Glomerular visceral epithelial cell (primary cell): ENCODE measurements at regions not wholly inside any gene's neighbourhood (a gene's known extent, or its start where the extent isn't known, plus 50 kb on each side); places are given as distances from the start of the nearest gene placed in this dataset.

ENCODE experiments used
- DNase-seq: peaks from one replicate; pipeline ENCODE4 v3.0.0-alpha.2; 2016; ENCODE audit errors: extremely low spot score

- no peak for DNase-seq
These were observed 152.4 kb upstream of the CMC1 start for GRCh38 chr3:28088811-28089526.

GRCh38 chr3:28089527-28089897 is 151.9 kb upstream of the CMC1 start:
- DNase-seq = no peak

GRCh38 chr3:28099296-28099695 is 142.1 kb upstream of the CMC1 start:
- DNase-seq = no peak

- no peak for DNase-seq
These were observed 139.7 kb upstream of the CMC1 start for GRCh38 chr3:28101705-28102104.

GRCh38 chr3:28103861-28104260 is 137.6 kb upstream of the CMC1 start:
- DNase-seq = no peak

- DNase-seq = no peak
These were observed 136.4 kb upstream of the CMC1 start for GRCh38 chr3:28104896-28105534.

- DNase-seq = no peak
These were observed 131.6 kb upstream of the CMC1 start for GRCh38 chr3:28109829-28110228.

- DNase-seq = no peak
These were observed 130.6 kb upstream of the CMC1 start for GRCh38 chr3:28110869-28111268.

GRCh38 chr3:28114893-28115292 is 126.5 kb upstream of the CMC1 start:
- no peak for DNase-seq

- no peak for DNase-seq
These were observed 126.1 kb upstream of the CMC1 start for GRCh38 chr3:28115316-28115715.

- DNase-seq = no peak
These were observed 123.8 kb upstream of the CMC1 start for GRCh38 chr3:28117598-28117997.

GRCh38 chr3:28118087-28118486 is 123.3 kb upstream of the CMC1 start:
- DNase-seq = no peak

GRCh38 chr3:28122227-28122626 is 119.2 kb upstream of the CMC1 start:
- no peak for DNase-seq

GRCh38 chr3:28124882-28125281 is 116.5 kb upstream of the CMC1 start:
- DNase-seq = no peak

GRCh38 chr3:28125342-28125741 is 116.1 kb upstream of the CMC1 start:
- DNase-seq = no peak

GRCh38 chr3:28130836-28131235 is 110.6 kb upstream of the CMC1 start:
- no peak for DNase-seq

- no peak for DNase-seq
These were observed 108.5 kb upstream of the CMC1 start for GRCh38 chr3:28132941-28133340.

GRCh38 chr3:28134198-28134597 is 107.2 kb upstream of the CMC1 start:
- no peak for DNase-seq

GRCh38 chr3:28134792-28135375 is 106.5 kb upstream of the CMC1 start:
- no peak for DNase-seq

- no peak for DNase-seq
These were observed 104.7 kb upstream of the CMC1 start for GRCh38 chr3:28136607-28137216.

- DNase-seq = no peak
These were observed 103.3 kb upstream of the CMC1 start for GRCh38 chr3:28138043-28138610.

GRCh38 chr3:28139288-28139687 is 102.1 kb upstream of the CMC1 start:
- DNase-seq = no peak
